NCI-H2227 treated with DMSO at 0.1 percent for 48 hours (cell line): ENCODE measurements at regions not wholly inside any gene's neighbourhood (a gene's known extent, or its start where the extent isn't known, plus 50 kb on each side); places are given as distances from the start of the nearest gene placed in this dataset.

Experiments
- DNase-seq: peaks from one replicate; lab custom pipeline; 2025; lab: John Stamatoyannopoulos, UW

GRCh38 chr4:23166919-23167318 lies 474.2 kb downstream of the GBA3 start:
- DNase-seq: no peak

- DNase-seq: no peak
Observed at GRCh38 chr4:23166407-23166806, 473.7 kb downstream of the GBA3 start.

GRCh38 chr4:23165669-23166068 lies 472.9 kb downstream of the GBA3 start:
- no peak for DNase-seq

GRCh38 chr4:23163647-23164436 lies 471.1 kb downstream of the GBA3 start:
- DNase-seq: no peak

- DNase-seq: no peak
Observed at GRCh38 chr4:23162275-23162674, 469.5 kb downstream of the GBA3 start.

GRCh38 chr4:23161787-23162186 lies 469.1 kb downstream of the GBA3 start:
- no peak for DNase-seq

- no peak for DNase-seq
Observed at GRCh38 chr4:23153076-23153475, 460.3 kb downstream of the GBA3 start.

GRCh38 chr4:23149815-23150214 lies 457.1 kb downstream of the GBA3 start:
- no peak for DNase-seq

GRCh38 chr4:23144707-23145106 lies 452.0 kb downstream of the GBA3 start:
- no peak for DNase-seq

GRCh38 chr4:23135792-23136645 lies 443.3 kb downstream of the GBA3 start:
- peak; percentile 2 for DNase-seq

GRCh38 chr4:23134331-23134730 lies 441.6 kb downstream of the GBA3 start:
- no peak for DNase-seq

- DNase-seq: no peak
Observed at GRCh38 chr4:23130845-23131244, 438.1 kb downstream of the GBA3 start.

- no peak for DNase-seq
Observed at GRCh38 chr4:23125118-23125517, 432.4 kb downstream of the GBA3 start.

GRCh38 chr4:23122666-23123400 lies 430.1 kb downstream of the GBA3 start:
- DNase-seq: no peak

GRCh38 chr4:23120374-23120773 lies 427.6 kb downstream of the GBA3 start:
- no peak for DNase-seq

- no peak for DNase-seq
Observed at GRCh38 chr4:23117826-23118225, 425.1 kb downstream of the GBA3 start.

- DNase-seq: no peak
Observed at GRCh38 chr4:23114538-23114937, 421.8 kb downstream of the GBA3 start.

GRCh38 chr4:23113104-23113503 lies 420.4 kb downstream of the GBA3 start:
- no peak for DNase-seq

GRCh38 chr4:23106516-23106915 lies 413.8 kb downstream of the GBA3 start:
- no peak for DNase-seq

- no peak for DNase-seq
Observed at GRCh38 chr4:23105759-23106370, 413.1 kb downstream of the GBA3 start.

- DNase-seq: no peak
Observed at GRCh38 chr4:23097251-23097650, 404.5 kb downstream of the GBA3 start.

GRCh38 chr4:23091711-23092110 lies 399.0 kb downstream of the GBA3 start:
- DNase-seq: no peak
